Retinal pigment epithelial cell (primary cell): ENCODE measurements at regions not wholly inside any gene's neighbourhood (a gene's known extent, or its start where the extent isn't known, plus 50 kb on each side); places are given as distances from the start of the nearest gene placed in this dataset.

Experiments used
- DNase-seq: peaks from one replicate; pipeline ENCODE4 v3.0.0-alpha.2; 2010; ENCODE audit warnings: low read depth
- H3K4me3 ChIP-seq: 2 replicates; pipeline ENCODE4 v1.5.1; 2011; ENCODE audit warnings: mild to moderate bottlenecking, low read length, control low read depth, moderate library complexity
- CTCF ChIP-seq: conservative IDR thresholded peaks from 2 replicates; pipeline ENCODE4 v1.5.1; 2011; ENCODE audit warnings: low read depth, low read length, control low read depth, inconsistent platforms

- no peak overlapping the region for H3K4me3 ChIP-seq
- no peak for TF ChIP-seq CTCF
- no peak for DNase-seq
Observed at GRCh38 chr3:161156936-161157335, 51.8 kb upstream of the B3GALNT1 start.

- TF ChIP-seq CTCF, result no peak
- H3K4me3 ChIP-seq, result no peak overlapping the region
- no peak for DNase-seq
Observed at GRCh38 chr3:161161603-161162002, 56.5 kb upstream of the B3GALNT1 start.

GRCh38 chr3:161163297-161163696, 57.8 kb upstream of the NMD3 start:
- peak; percentile 73 for DNase-seq
- no peak for TF ChIP-seq CTCF
- no peak overlapping the region for H3K4me3 ChIP-seq

- no peak for DNase-seq
- no peak for TF ChIP-seq CTCF
- no peak overlapping the region for H3K4me3 ChIP-seq
Observed at GRCh38 chr3:161166051-161166450, 55.1 kb upstream of the NMD3 start.

GRCh38 chr3:161171113-161171512, 50.0 kb upstream of the NMD3 start:
- no peak for TF ChIP-seq CTCF
- no peak overlapping the region for H3K4me3 ChIP-seq
- DNase-seq, result no peak
